Stomach (tissue), 8 donors: ENCODE measurements at regions not wholly inside any gene's neighbourhood (a gene's known extent, or its start where the extent isn't known, plus 50 kb on each side); places are given as distances from the start of the nearest gene placed in this dataset.

Experiments
- DNase-seq, 2 donors: peaks; one replicate each; pipeline versions ENCODE4 v3.0.0 to v3.0.0-alpha.2; 2013 to 2019
- H3K27ac ChIP-seq, 5 donors: fragments of 200-600 bp in 4 of 5; sonication (generic) in 4 of 5; one replicate each; pipeline ENCODE4 v1.5.1; 2013 to 2019; ENCODE audit warnings: mild to moderate bottlenecking in 1 of 5, moderate library complexity in 1 of 5
- H3K27me3 ChIP-seq, 3 donors: fragments of 200-600 bp; sonication (generic); one replicate each; pipeline ENCODE4 v1.5.1; 2017 to 2019; ENCODE audit warnings: mixed run types in 1 of 3
- H3K36me3 ChIP-seq, 4 donors: fragments of 200-600 bp; sonication (generic); 1 replicate in 3 of 4; 2 replicates in 1 of 4; pipeline ENCODE4 v1.5.1; 2016 to 2019
- H3K4me1 ChIP-seq, 4 donors: fragments of 200-600 bp; sonication (generic); one replicate each; pipeline ENCODE4 v1.5.1; 2016 to 2019
- H3K4me3 ChIP-seq, 4 donors: fragments of 200-600 bp; sonication (generic) in 3 of 4; one replicate each; pipeline ENCODE4 v1.5.1; 2016 to 2019; ENCODE audit warnings: mild to moderate bottlenecking in 1 of 4
- H3K9me3 ChIP-seq, 4 donors: fragments of 200-600 bp; sonication (generic); one replicate each; pipeline ENCODE4 v1.5.1; 2016 to 2019
- EP300 ChIP-seq: sonication (generic); formaldehyde crosslinking; IDR thresholded peaks from one replicate; pipeline ENCODE4 v1.6.1; 2017; ENCODE audit warnings: antibody characterized with exemption
- POLR2A ChIP-seq, 4 donors: fragments of 450-650 bp; IDR thresholded peaks; one replicate each; pipeline ENCODE4 v1.6.1; 2016; ENCODE audit warnings: antibody characterized with exemption in 4 of 4, control low read depth in 2 of 4, mild to moderate bottlenecking in 1 of 4, moderate library complexity in 1 of 4
- POLR2AphosphoS5 ChIP-seq, 3 donors: sonication (generic); formaldehyde crosslinking; IDR thresholded peaks; one replicate each; pipeline ENCODE4 v1.6.1; 2016; ENCODE audit warnings: antibody characterized with exemption in 3 of 3
- WGBS, 5 donors: extraction: QIAGEN DNeasy Blood & Tissue Kit in 3 of 5; methylation state at CpG; one replicate each; pipeline versions ENCODE4 v1.1.5 to v1.1.7; 2013 to 2018; 5-methylcytosine and 5-hydroxymethylcytosine counted together
- intact Hi-C: fragments of 100-400 bp; cut with DNase I; formaldehyde crosslinking; loops from one replicate; pipeline ENCODE4 v1.15.1; 2023; ENCODE audit warnings: low total_unique reads
- TF ChIP-seq, protein P1 (sequence below), 7 experiments: fragments of 450-650 bp in 4 of 7; fragments of 200-600 bp in 3 of 7; sonication (generic) in 3 of 7; IDR thresholded peaks; one replicate each; pipeline ENCODE4 v1.5.1; 2016 to 2019; ENCODE audit warnings: antibody characterized with exemption in 7 of 7, control low read depth in 2 of 7, mild to moderate bottlenecking in 1 of 7
- donor health status: healthy with polysubstance abuse.
- donor health status: Bipolar disorder and iron deficiency.
- donor health status: healthy.

DNA sequence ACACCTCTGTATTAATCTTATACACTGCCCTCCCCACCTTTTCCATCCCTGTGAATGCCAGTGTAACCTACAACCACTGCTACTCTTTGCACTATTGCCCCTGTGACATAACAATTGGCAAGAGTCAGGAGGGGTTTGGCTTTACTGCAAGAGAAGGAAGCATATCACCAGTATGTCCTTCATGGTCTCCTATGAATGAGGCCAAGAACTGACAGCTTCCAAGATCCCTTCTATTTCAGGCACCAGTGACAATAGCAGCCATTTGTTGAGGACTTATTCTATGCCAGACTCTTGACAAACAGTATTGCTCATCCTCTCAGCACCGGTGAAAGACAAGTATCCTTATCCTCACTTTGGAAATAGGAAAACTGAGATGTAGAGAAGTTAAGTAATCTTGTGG is 363.9 kb downstream of the MID1IP1 start:
- TF ChIP-seq, protein P1, sequence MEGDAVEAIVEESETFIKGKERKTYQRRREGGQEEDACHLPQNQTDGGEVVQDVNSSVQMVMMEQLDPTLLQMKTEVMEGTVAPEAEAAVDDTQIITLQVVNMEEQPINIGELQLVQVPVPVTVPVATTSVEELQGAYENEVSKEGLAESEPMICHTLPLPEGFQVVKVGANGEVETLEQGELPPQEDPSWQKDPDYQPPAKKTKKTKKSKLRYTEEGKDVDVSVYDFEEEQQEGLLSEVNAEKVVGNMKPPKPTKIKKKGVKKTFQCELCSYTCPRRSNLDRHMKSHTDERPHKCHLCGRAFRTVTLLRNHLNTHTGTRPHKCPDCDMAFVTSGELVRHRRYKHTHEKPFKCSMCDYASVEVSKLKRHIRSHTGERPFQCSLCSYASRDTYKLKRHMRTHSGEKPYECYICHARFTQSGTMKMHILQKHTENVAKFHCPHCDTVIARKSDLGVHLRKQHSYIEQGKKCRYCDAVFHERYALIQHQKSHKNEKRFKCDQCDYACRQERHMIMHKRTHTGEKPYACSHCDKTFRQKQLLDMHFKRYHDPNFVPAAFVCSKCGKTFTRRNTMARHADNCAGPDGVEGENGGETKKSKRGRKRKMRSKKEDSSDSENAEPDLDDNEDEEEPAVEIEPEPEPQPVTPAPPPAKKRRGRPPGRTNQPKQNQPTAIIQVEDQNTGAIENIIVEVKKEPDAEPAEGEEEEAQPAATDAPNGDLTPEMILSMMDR (IDR thresholded peaks at IDR 0.05) = no peak
- no peak for TF ChIP-seq EP300
- no peak for TF ChIP-seq POLR2A (IDR thresholded peaks at IDR 0.05)
- no peak for TF ChIP-seq POLR2AphosphoS5 (IDR thresholded peaks at IDR 0.05)
- Histone ChIP-seq H3K4me3 (no peak overlapping the region), H3K4me1 (peaks cover 0 to 11% (median 4%) of the 10 kb centered on the region in 4 donors), H3K36me3 (no peaks in the 10 kb centered on the region), H3K27me3 (peaks cover 0 to 14% (median 0%) of the 10 kb centered on the region in 3 donors), H3K27ac (no peak overlapping the region), H3K9me3 (no peaks in the 10 kb centered on the region)
- DNase-seq = no peak
- 72 to 82% (median 75%) methylated on average over 1 of the region's 1 CpG for WGBS, 5 donors
- intact Hi-C loops = no loop called here

GRCh38 chrX:39165773-39166172 is 364.5 kb downstream of the MID1IP1 start:
- H3K4me3 ChIP-seq = no peak overlapping the region
- TF ChIP-seq POLR2A (IDR thresholded peaks at IDR 0.05) (no peak), EP300 (no peak), POLR2AphosphoS5 (IDR thresholded peaks at IDR 0.05) (no peak)
- TF ChIP-seq, protein P1 (IDR thresholded peaks at IDR 0.05) = no peak
- no peaks in the 10 kb centered on the region for H3K9me3 ChIP-seq
- peaks cover 0 to 11% (median 4%) of the 10 kb centered on the region in 4 donors for H3K4me1 ChIP-seq
- no peaks in the 10 kb centered on the region for H3K36me3 ChIP-seq
- 93 to 100% (median 95%) methylated on average over 2 to 4 of the region's 4 CpGs for WGBS, 5 donors
- intact Hi-C loops = no loop called here
- H3K27ac ChIP-seq = no peak overlapping the region
- DNase-seq = no peak
- H3K27me3 ChIP-seq = peaks cover 0 to 14% (median 0%) of the 10 kb centered on the region in 3 donors

DNA sequence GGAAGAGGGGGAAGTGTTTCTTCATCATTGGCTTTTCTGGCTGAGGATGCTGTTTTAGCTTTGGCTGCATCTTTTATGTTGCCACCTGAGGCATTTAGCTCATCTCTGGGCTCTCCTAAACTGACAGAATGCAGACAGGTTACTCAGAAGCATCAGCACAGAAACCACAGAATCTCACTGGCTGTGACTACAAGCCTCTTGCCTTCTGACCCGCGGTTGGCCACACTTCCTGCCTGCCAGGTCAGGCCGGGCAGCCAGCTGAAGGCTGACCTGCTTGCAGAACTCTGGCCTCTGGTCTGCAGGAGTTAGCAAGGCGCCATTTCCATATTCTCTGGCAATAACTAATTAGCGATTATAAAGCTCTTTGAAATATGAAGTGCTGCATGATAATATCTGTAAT is 366.5 kb downstream of the MID1IP1 start:
- Histone ChIP-seq H3K4me3 (no peak overlapping the region), H3K4me1 (peaks cover 0 to 1% (median under 1%) of the 10 kb centered on the region in 4 donors), H3K27me3 (peaks cover 0 to 5% (median 0%) of the 10 kb centered on the region in 3 donors), H3K9me3 (no peaks in the 10 kb centered on the region), H3K36me3 (no peaks in the 10 kb centered on the region), H3K27ac (no peak overlapping the region)
- intact Hi-C loops = no loop called here
- no peak for DNase-seq
- WGBS, 5 donors = 45 to 50% (median 49%) methylated on average over 5 of the region's 5 CpGs
- TF ChIP-seq, protein P1 (IDR thresholded peaks at IDR 0.05) = no peak
- TF ChIP-seq POLR2A (IDR thresholded peaks at IDR 0.05) = no peak
- no peak for TF ChIP-seq EP300
- no peak for TF ChIP-seq POLR2AphosphoS5 (IDR thresholded peaks at IDR 0.05)

DNA sequence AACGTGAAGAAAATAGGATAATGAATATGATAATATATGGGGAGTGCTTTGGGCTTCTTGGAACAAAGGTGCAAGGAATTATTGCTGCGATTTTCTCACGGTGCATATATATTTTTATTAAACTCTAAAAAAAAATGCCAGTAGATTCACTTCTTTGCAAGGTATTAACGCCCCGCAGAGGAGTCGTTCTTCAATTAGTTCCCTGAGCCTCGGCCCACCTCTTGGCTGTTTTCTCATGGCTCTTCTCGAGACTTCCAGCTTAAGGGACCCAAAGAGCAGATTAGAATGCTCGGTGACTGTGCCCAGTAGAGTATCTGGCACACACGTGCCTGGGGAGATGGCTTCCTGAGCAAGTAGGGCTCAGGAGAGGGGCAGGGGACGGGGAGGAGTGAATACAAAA is 367.4 kb downstream of the MID1IP1 start:
- intact Hi-C loops = no loop called here
- Histone ChIP-seq H3K4me1 (no peaks in the 10 kb centered on the region), H3K4me3 (no peak overlapping the region), H3K36me3 (no peaks in the 10 kb centered on the region), H3K9me3 (no peaks in the 10 kb centered on the region), H3K27ac (no peak overlapping the region), H3K27me3 (peaks cover 0 to 5% (median 0%) of the 10 kb centered on the region in 3 donors)
- DNase-seq = no peak
- 75 to 96% (median 92%) methylated on average over 11 of the region's 11 CpGs for WGBS, 5 donors
- TF ChIP-seq, protein P1 (IDR thresholded peaks at IDR 0.05) = no peak
- TF ChIP-seq POLR2A (IDR thresholded peaks at IDR 0.05) (no peak), EP300 (no peak), POLR2AphosphoS5 (IDR thresholded peaks at IDR 0.05) (no peak)
